ENCODE measurements at regions not wholly inside any gene's neighbourhood (a gene's known extent, or its start where the extent isn't known, plus 50 kb on each side); places are given as distances from the start of the nearest gene placed in this dataset.

DNA sequence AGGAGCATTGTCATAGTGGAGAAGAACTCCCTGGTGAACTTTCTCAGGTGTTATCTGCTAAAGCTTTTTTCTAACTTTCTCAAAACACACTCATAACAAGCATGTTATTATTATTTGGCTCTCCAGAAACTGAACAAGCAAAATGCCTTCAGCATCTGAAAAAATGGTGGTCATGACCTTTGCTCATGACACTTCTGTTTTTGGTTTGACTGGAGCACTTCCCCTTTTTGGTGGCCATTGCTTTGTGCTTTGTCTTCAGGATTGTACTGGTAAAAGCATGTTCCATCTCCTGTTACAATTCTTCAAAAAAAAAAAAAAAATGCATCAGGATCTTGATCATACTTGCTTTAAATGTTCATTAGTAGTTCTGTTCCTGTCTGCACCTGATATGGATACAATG, 1241.6 kb upstream of the USP15 start:
- no peak for DNase-seq (ENCODE audit: low spot score in 2 of 2)
- no peaks in the 10 kb centered on the region for H3K36me3 ChIP-seq
- no peak for TF ChIP-seq EP300 (IDR thresholded peaks at IDR 0.05)
- H3K9me3 ChIP-seq = peaks cover 0 to 4% (median 0%) of the 10 kb centered on the region in 4 donors
- H3K4me3 ChIP-seq = no peak overlapping the region
- no peak overlapping the region for H3K27ac ChIP-seq
- H3K4me1 ChIP-seq = no peaks in the 10 kb centered on the region
- no peaks in the 10 kb centered on the region for H3K27me3 ChIP-seq

GRCh38 chr12:61023231-61023630, 1237.0 kb upstream of the USP15 start:
- Histone ChIP-seq H3K27ac (no peak overlapping the region), H3K27me3 (no peaks in the 10 kb centered on the region), H3K4me1 (no peaks in the 10 kb centered on the region), H3K9me3 (peaks cover 0 to 17% (median 1%) of the 10 kb centered on the region in 4 donors), H3K4me3 (no peak overlapping the region), H3K36me3 (no peaks in the 10 kb centered on the region)
- no peak for DNase-seq (ENCODE audit: low spot score in 2 of 2)
- WGBS, 2 donors = 81 to 90% methylated on average over 13 of the region's 15 CpGs
- TF ChIP-seq POLR2A (IDR thresholded peaks at IDR 0.05) (no peak), EP300 (IDR thresholded peaks at IDR 0.05) (no peak)
- TF ChIP-seq, protein P1, sequence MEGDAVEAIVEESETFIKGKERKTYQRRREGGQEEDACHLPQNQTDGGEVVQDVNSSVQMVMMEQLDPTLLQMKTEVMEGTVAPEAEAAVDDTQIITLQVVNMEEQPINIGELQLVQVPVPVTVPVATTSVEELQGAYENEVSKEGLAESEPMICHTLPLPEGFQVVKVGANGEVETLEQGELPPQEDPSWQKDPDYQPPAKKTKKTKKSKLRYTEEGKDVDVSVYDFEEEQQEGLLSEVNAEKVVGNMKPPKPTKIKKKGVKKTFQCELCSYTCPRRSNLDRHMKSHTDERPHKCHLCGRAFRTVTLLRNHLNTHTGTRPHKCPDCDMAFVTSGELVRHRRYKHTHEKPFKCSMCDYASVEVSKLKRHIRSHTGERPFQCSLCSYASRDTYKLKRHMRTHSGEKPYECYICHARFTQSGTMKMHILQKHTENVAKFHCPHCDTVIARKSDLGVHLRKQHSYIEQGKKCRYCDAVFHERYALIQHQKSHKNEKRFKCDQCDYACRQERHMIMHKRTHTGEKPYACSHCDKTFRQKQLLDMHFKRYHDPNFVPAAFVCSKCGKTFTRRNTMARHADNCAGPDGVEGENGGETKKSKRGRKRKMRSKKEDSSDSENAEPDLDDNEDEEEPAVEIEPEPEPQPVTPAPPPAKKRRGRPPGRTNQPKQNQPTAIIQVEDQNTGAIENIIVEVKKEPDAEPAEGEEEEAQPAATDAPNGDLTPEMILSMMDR (IDR thresholded peaks at IDR 0.05) = no peak

GRCh38 chr12:61029516-61029915, 1230.7 kb upstream of the USP15 start:
- no peaks in the 10 kb centered on the region for H3K4me1 ChIP-seq
- H3K27me3 ChIP-seq = no peaks in the 10 kb centered on the region
- H3K27ac ChIP-seq = no peak overlapping the region
- 79 to 91% methylated on average over 1 of the region's 1 CpG for WGBS, 2 donors
- TF ChIP-seq POLR2A (IDR thresholded peaks at IDR 0.05) (no peak), EP300 (IDR thresholded peaks at IDR 0.05) (no peak)
- TF ChIP-seq, protein P1 (IDR thresholded peaks at IDR 0.05) = no peak
- peaks cover 0 to 5% (median 1%) of the 10 kb centered on the region in 4 donors for H3K9me3 ChIP-seq
- H3K4me3 ChIP-seq = no peak overlapping the region
- no peaks in the 10 kb centered on the region for H3K36me3 ChIP-seq
- no peak for DNase-seq (ENCODE audit: low spot score in 2 of 2)

DNA sequence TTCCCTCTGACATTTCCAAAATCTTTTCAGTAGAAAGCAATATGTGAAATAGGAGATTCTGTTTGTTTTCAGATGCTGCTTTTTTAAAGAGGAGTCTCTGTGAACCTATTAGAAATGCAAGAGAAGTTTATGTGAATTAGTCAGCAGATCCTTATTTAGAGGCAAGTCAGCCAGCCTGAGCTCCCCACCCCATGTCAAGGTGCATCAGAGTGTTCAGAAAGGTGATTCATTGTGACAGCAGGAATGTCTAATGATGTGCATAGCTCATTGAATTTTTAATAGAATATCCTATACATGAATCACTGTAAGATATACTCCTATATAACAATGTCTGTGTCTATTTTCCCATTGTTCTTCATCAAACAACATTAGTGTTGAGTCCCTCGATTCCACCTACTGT, 1222.4 kb upstream of the USP15 start:
- no peaks in the 10 kb centered on the region for H3K27me3 ChIP-seq
- 70 to 81% methylated on average over 1 of the region's 1 CpG for WGBS, 2 donors
- no peak overlapping the region for H3K4me3 ChIP-seq
- no peaks in the 10 kb centered on the region for H3K36me3 ChIP-seq
- no peaks in the 10 kb centered on the region for H3K4me1 ChIP-seq
- H3K9me3 ChIP-seq = no peaks in the 10 kb centered on the region
- no peak for DNase-seq (ENCODE audit: low spot score in 2 of 2)
- H3K27ac ChIP-seq = no peak overlapping the region
- TF ChIP-seq EP300 (IDR thresholded peaks at IDR 0.05) (no peak), POLR2A (IDR thresholded peaks at IDR 0.05) (no peak)
- TF ChIP-seq, protein P1 (IDR thresholded peaks at IDR 0.05) = no peak

- TF ChIP-seq EP300 (IDR thresholded peaks at IDR 0.05) (no peak), POLR2A (IDR thresholded peaks at IDR 0.05) (no peak)
- TF ChIP-seq, protein P1 (IDR thresholded peaks at IDR 0.05) = no peak
- 84 to 90% methylated on average over 3 of the region's 3 CpGs for WGBS, 2 donors
- H3K36me3 ChIP-seq = no peaks in the 10 kb centered on the region
These were observed 1216.4 kb upstream of the USP15 start for GRCh38 chr12:61043838-61044237.

GRCh38 chr12:61044766-61045165, 1215.4 kb upstream of the USP15 start:
- DNase-seq (ENCODE audit: low spot score in 2 of 2) = no peak
- no peak overlapping the region for H3K4me3 ChIP-seq
- H3K27me3 ChIP-seq = no peaks in the 10 kb centered on the region
- H3K27ac ChIP-seq = no peak overlapping the region
- 55% methylated on average over 3 of the region's 3 CpGs for WGBS, 2 donors
- no peaks in the 10 kb centered on the region for H3K9me3 ChIP-seq
- no peaks in the 10 kb centered on the region for H3K36me3 ChIP-seq
- H3K4me1 ChIP-seq = no peaks in the 10 kb centered on the region
- no peak for TF ChIP-seq EP300 (IDR thresholded peaks at IDR 0.05)

More at GRCh38 chr12:61043838-61044237, 1216.4 kb upstream of the USP15 start:
- no peaks in the 10 kb centered on the region for H3K9me3 ChIP-seq
- DNase-seq (ENCODE audit: low spot score in 2 of 2) = no peak
- H3K27me3 ChIP-seq = no peaks in the 10 kb centered on the region
- H3K4me3 ChIP-seq = no peak overlapping the region
- H3K4me1 ChIP-seq = no peaks in the 10 kb centered on the region
- H3K27ac ChIP-seq = no peak overlapping the region
